ENCODE measurements at regions not wholly inside any gene's neighbourhood (a gene's known extent, or its start where the extent isn't known, plus 50 kb on each side); places are given as distances from the start of the nearest gene placed in this dataset.

GRCh38 chr12:23433121-23433520 is 516.3 kb downstream of the SOX5 start:
- Histone ChIP-seq H3K4ac (ENCODE audit: low read depth, low read length) (no peak overlapping the region), H3T11ph (ENCODE audit: low read length) (no peak overlapping the region), H3K18ac (ENCODE audit: insufficient read length, low read depth, low read length) (no peak overlapping the region), H2AFZ (ENCODE audit: low read length) (no peak overlapping the region), H3K23me2 (ENCODE audit: insufficient read length, low read depth, low read length, poor library complexity, severe bottlenecking) (no peaks in the 10 kb centered on the region), H3K4me2 (ENCODE audit: insufficient read depth, insufficient read length, low read length) (no peak overlapping the region), H4K5ac (ENCODE audit: insufficient read length, low read depth, low read length) (no peak overlapping the region), H4K20me1 (ENCODE audit: control insufficient read depth, insufficient read depth, insufficient read length) (no peaks in the 10 kb centered on the region), H4K91ac (ENCODE audit: insufficient read length, low read depth, low read length) (no peak overlapping the region), H2BK15ac (ENCODE audit: low read depth, low read length) (no peak overlapping the region), H3K9ac (ENCODE audit: extremely low read depth, insufficient read length, low read length) (no peak overlapping the region), H3K79me2 (ENCODE audit: insufficient read depth, low read length) (no peaks in the 10 kb centered on the region), H3K14ac (ENCODE audit: insufficient read depth, low read length) (no peak overlapping the region), H2BK120ac (ENCODE audit: low read depth, low read length, poor library complexity, severe bottlenecking) (no peak overlapping the region), H2AK5ac (ENCODE audit: insufficient read length, low read length) (no peak overlapping the region), H3K79me1 (ENCODE audit: insufficient read depth, low read depth, low read length, poor library complexity, severe bottlenecking) (no peaks in the 10 kb centered on the region), H3K56ac (ENCODE audit: insufficient read length, low read depth, low read length) (no peak overlapping the region), H3K23ac (ENCODE audit: insufficient read length, low read depth, low read length) (no peak overlapping the region), H3K27me3 (ENCODE audit: insufficient read depth, low read length) (no peaks in the 10 kb centered on the region), H2BK12ac (ENCODE audit: insufficient read length, low read depth, low read length) (no peak overlapping the region), H3K4me1 (ENCODE audit: insufficient read depth, low read length) (no peaks in the 10 kb centered on the region; the same call in 1 of the 2 replicates), H2BK20ac (ENCODE audit: low read depth, low read length, poor library complexity, severe bottlenecking) (no peak overlapping the region), H3K27ac (ENCODE audit: insufficient read length, low read depth, low read length) (no peak overlapping the region), H3K9me3 (ENCODE audit: control insufficient read depth, low read depth, low read length) (no peaks in the 10 kb centered on the region), H2BK5ac (ENCODE audit: insufficient read length, low read length) (no peak overlapping the region), H4K8ac (replicated peaks; ENCODE audit: insufficient read length, low read depth, low read length) (no peak overlapping the region)
- Mint-ChIP-seq H3K36me3 (ENCODE audit: insufficient read depth in 1 of 3, low read depth in 3 of 3) (peaks cover 0 to under 1% (median 0%) of the 10 kb centered on the region in 3 experiments; a peak in 1 of 7 replicates), H3K9me3 (peaks cover 0 to 2% of the 10 kb centered on the region in 2 experiments; a peak in 2 of 5 replicates), H3K27ac (no peak overlapping the region), H3K4me3 (no peak overlapping the region), H3K27me3 (ENCODE audit: low read depth) (no peaks in the 10 kb centered on the region), H3K4me1 (peaks cover 5 to 6% of the 10 kb centered on the region in 2 experiments; a peak in 3 of 4 replicates)
- no peak for TF ChIP-seq CTCF (conservative IDR thresholded peaks at IDR 0.05)
- no peak for DNase-seq
